ENCODE measurements at regions not wholly inside any gene's neighbourhood (a gene's known extent, or its start where the extent isn't known, plus 50 kb on each side); places are given as distances from the start of the nearest gene placed in this dataset.
"Not testable (repeated sequence)": the region's sequence is repeated elsewhere in the genome, so short reads cannot be mapped to it uniquely, and the experiment has no call there.

DNA sequence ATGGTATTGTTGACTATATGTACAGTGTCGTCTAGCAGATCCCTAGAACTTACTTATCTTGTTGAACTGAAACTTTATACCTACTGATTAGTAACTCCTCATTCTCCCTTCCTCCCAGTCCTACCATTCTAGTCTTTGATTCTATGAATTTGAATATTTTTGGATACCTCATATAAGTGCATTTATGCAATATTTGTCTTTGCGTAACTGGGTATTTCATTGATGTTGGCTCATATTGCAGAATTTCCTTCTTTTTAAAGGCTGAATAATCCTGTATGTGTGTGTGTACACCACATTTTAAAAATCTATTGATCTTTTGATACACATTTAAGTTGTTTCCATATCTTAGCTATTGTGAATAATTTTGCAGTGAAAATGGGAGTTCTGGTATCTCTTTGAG lies 119.9 kb downstream of the SOX4 start:
- H3K4me1 Mint-ChIP-seq (ENCODE audit: low read depth): no peaks in the 10 kb centered on the region
- H3K36me3 Mint-ChIP-seq (ENCODE audit: low read depth): no peaks in the 10 kb centered on the region
- no peak overlapping the region for H3K4me3 Mint-ChIP-seq
- ChIA-PET POLR2A (no interaction called here), CTCF (no interaction called here)
- ATAC-seq (no peak), DNase-seq (no peak)
- peaks cover 1% of the 10 kb centered on the region for H3K27me3 Mint-ChIP-seq (ENCODE audit: low read depth)
- no peak overlapping the region for H3K27ac Mint-ChIP-seq
- H3K9me3 Mint-ChIP-seq (ENCODE audit: insufficient read depth): no peaks in the 10 kb centered on the region

DNA sequence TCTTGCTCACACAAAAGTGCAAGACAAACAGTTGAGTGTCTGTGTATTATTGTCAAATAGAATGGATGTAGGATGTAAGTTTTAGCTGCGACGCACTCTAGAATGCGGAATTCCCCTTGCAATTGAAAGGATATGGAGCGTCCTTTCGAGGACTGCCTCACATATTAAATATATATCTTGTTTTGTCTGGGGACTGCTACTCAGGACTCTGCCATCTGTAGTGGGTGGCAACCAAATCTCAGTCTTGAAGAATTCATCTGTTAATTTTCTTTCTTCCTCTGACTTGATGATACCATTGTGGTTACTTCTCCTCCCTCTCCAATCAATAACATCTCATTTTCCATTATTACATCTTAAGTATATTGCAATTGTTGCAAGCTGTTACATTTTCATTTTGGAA lies 121.6 kb downstream of the SOX4 start:
- H3K9me3 Mint-ChIP-seq (ENCODE audit: insufficient read depth): no peaks in the 10 kb centered on the region
- DNase-seq (no peak), ATAC-seq (no peak)
- no peak overlapping the region for H3K27ac Mint-ChIP-seq
- ChIA-PET POLR2A (no interaction called here), CTCF (no interaction called here)
- no peaks in the 10 kb centered on the region for H3K36me3 Mint-ChIP-seq (ENCODE audit: low read depth)
- peaks cover 1% of the 10 kb centered on the region for H3K27me3 Mint-ChIP-seq (ENCODE audit: low read depth)
- H3K4me3 Mint-ChIP-seq: no peak overlapping the region
- H3K4me1 Mint-ChIP-seq (ENCODE audit: low read depth): no peaks in the 10 kb centered on the region

DNA sequence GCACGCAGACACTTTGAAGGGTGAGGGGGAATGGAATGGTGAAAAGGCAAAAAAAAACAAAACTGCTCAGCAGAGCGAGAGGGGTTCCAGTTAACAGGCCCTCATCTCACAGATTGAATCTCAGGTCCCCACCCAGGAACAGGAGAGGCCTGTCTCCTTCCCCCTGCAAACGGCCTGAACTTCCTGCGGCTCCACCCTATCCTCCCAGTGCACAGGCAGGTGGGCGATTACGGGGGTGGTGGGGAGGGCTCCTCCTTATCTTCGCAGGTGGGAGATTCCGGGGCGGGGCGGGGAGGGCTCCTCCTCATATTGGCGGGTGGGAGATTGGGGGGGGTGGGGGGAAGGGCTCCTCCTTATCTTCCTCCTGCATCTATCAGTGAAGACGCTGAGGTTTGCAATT lies 129.0 kb downstream of the SOX4 start:
- POLR2A ChIA-PET: no interaction called here
- no peaks in the 10 kb centered on the region for H3K36me3 Mint-ChIP-seq (ENCODE audit: low read depth)
- DNase-seq (no peak), ATAC-seq (no peak)
- H3K9me3 Mint-ChIP-seq (ENCODE audit: insufficient read depth): no peaks in the 10 kb centered on the region
- H3K4me3 Mint-ChIP-seq: no peak overlapping the region
- no peaks in the 10 kb centered on the region for H3K27me3 Mint-ChIP-seq (ENCODE audit: low read depth)
- H3K4me1 Mint-ChIP-seq (ENCODE audit: low read depth): peaks cover 5% of the 10 kb centered on the region
- H3K27ac Mint-ChIP-seq: no peak overlapping the region
- CTCF ChIA-PET: no interaction called here

DNA sequence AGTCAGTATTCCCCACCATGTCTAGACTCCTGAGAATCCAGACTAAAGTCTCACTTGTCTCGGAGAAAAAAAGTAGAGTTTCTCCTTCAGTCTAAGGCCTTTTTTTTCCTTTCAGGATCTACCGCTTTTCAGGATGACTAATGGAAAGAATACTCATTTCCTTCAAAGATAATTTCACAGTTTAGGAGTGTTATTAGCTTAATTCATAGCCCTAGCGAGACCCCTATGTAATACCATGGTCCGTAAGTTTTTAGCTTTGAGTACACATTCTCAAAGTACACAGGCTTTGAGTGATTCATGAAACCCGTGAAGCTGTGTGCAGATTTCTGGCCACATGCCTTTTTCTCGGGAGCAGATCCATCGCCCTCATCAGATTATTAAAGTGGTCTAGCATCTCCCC lies 133.1 kb downstream of the SOX4 start:
- no peaks in the 10 kb centered on the region for H3K9me3 Mint-ChIP-seq (ENCODE audit: insufficient read depth)
- POLR2A ChIA-PET: no interaction called here
- CTCF ChIA-PET: no interaction called here
- no peaks in the 10 kb centered on the region for H3K36me3 Mint-ChIP-seq (ENCODE audit: low read depth)
- no peak overlapping the region for H3K4me3 Mint-ChIP-seq
- no peak for ATAC-seq
- no peak overlapping the region for H3K27ac Mint-ChIP-seq
- H3K4me1 Mint-ChIP-seq (ENCODE audit: low read depth): peaks cover 5% of the 10 kb centered on the region
- DNase-seq: no peak
- H3K27me3 Mint-ChIP-seq (ENCODE audit: low read depth): no peaks in the 10 kb centered on the region

DNA sequence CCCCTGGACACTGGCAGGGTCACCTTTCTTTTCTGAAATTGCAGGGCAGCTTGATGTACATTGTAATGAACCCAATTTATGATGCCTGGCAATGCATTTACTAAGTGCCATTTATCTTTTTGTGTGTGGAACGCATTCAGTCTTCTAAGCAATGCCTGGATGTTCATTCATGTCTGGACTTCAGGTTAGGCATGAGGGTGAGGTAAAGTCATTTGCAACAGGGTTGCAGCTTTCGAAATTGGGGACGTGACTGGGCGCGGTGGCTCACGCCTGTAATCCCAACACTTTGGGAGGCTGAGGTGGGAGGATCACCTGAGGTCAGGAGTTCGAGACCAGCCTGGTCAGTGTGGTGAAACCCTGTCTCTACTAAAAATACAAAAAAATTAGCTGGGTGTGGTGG lies 134.6 kb downstream of the SOX4 start:
- ChIA-PET POLR2A (no interaction called here), CTCF (no interaction called here)
- no peak overlapping the region for H3K27ac Mint-ChIP-seq
- no peaks in the 10 kb centered on the region for H3K27me3 Mint-ChIP-seq (ENCODE audit: low read depth)
- H3K9me3 Mint-ChIP-seq (ENCODE audit: insufficient read depth): no peaks in the 10 kb centered on the region
- no peak for ATAC-seq
- no peak for DNase-seq
- no peak overlapping the region for H3K4me3 Mint-ChIP-seq
- no peaks in the 10 kb centered on the region for H3K4me1 Mint-ChIP-seq (ENCODE audit: low read depth)
- H3K36me3 Mint-ChIP-seq (ENCODE audit: low read depth): no peaks in the 10 kb centered on the region

DNA sequence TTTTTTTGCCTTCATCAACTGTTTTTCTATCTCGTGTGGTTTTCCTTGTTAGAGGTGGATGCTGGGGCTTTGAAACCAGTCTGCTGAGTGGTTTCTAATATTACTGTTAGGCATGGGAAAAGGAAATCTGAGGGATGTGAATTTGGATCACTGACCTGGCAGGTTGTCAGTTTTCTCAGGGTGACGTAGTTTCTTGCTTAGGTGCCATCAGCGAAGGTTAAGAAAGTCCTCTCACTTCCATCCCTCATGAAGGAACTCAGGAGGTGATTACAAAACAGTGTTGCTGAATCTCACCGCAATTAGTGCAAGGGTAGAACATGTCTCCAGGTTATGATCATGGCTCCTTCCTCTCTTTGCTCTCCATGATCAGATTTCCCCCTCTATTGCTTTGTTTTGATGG lies 135.9 kb downstream of the SOX4 start:
- ATAC-seq (no peak), DNase-seq (no peak)
- Mint-ChIP-seq H3K9me3 (ENCODE audit: insufficient read depth) (no peaks in the 10 kb centered on the region), H3K4me1 (ENCODE audit: low read depth) (peaks cover 2% of the 10 kb centered on the region), H3K27me3 (ENCODE audit: low read depth) (no peaks in the 10 kb centered on the region), H3K27ac (no peak overlapping the region), H3K4me3 (no peak overlapping the region), H3K36me3 (ENCODE audit: low read depth) (no peaks in the 10 kb centered on the region)
- POLR2A ChIA-PET: no interaction called here
- CTCF ChIA-PET: no interaction called here

DNA sequence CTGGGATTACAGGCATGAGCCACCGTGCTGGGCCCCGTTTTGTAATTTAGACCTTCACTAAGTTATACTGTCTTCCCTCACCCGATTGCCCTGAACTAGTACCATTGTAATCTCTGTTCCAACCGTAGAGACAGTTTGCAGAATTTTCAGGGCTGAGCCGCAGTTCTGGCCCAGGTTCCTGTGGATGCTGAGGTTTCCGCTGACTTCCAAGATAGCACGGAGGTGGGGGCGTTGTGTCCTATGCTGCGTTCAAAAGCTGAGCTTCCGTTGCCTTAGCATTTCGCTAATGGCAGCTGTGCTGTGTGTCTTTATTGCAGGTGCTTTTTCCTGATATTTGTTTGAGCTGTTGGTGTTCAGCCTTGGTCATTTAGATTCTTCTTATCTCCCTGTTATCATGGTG lies 137.0 kb downstream of the SOX4 start:
- H3K36me3 Mint-ChIP-seq (ENCODE audit: low read depth): no peaks in the 10 kb centered on the region
- no peaks in the 10 kb centered on the region for H3K27me3 Mint-ChIP-seq (ENCODE audit: low read depth)
- H3K9me3 Mint-ChIP-seq (ENCODE audit: insufficient read depth): no peaks in the 10 kb centered on the region
- no peak overlapping the region for H3K27ac Mint-ChIP-seq
- H3K4me3 Mint-ChIP-seq: no peak overlapping the region
- POLR2A ChIA-PET: no interaction called here
- ATAC-seq (no peak), DNase-seq (no peak)
- CTCF ChIA-PET: no interaction called here
- H3K4me1 Mint-ChIP-seq (ENCODE audit: low read depth): peaks cover 2% of the 10 kb centered on the region

DNA sequence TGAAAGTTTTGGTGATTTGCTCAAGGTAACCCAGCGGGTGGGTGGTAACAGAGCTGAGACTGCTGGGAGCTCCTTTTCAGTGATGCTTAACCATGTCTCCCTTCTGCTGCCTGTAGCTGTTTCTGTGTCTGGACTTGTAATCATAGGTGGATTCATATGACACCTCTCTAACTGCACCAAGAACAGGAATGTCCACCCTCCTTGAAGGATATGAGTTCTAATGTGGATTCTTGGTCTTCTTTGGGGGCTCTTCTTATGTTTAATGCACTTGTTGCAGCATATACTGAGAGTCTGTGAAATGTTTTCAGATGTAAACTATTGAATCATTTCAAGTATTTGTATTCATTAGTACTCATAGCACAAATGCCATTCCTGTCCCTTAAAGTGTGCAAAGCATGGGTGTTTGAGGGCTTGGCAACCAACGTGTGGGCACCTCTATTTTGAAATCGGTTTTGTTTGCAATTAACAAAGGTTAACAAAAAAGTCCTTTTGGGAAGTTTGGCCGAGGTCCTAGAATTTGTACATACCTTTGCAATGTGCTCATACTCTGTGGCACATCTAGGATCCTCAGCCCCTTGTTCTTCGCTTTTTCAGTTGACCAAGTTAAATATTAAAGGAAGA lies 138.0 kb downstream of the SOX4 start:
- Mint-ChIP-seq H3K27me3 (ENCODE audit: low read depth) (no peaks in the 10 kb centered on the region), H3K9me3 (ENCODE audit: insufficient read depth) (no peaks in the 10 kb centered on the region), H3K4me1 (ENCODE audit: low read depth) (peaks cover 2% of the 10 kb centered on the region), H3K36me3 (ENCODE audit: low read depth) (no peaks in the 10 kb centered on the region), H3K4me3 (no peak overlapping the region), H3K27ac (no peak overlapping the region)
- CTCF ChIA-PET: no interaction called here
- POLR2A ChIA-PET: no interaction called here
- no peak for ATAC-seq
- DNase-seq: no peak

DNA sequence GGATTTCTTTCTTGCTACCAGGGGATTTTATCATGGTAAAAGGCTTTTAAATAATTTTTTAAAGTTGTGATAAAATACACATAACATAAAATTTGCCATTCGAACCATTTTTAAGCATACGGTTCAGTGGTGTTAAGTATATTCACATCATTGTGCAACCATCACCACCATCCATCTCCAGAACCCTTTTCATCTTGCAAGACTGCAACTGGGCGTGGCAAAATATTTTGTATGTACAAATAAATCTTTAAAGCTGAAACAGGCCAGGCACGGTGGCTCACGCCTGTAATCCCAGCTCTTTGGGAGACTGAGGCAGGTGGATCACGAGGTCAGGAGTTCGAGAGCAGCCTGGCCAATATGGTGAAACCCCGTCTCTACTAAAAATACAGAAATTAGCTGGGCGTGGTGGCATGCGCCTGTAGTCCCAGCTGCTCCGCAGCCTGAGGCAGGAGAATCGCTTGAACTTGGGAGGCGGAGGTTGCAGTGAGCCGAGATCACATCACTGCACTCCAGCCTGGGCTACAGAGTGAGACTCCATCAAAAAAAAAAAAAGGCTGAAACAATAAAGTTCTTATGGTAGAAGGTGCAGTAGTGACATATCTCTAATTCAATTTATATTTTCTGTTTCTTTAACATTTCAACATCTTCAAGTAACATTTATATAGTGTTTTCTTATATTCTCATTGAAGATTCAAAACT lies 138.6 kb downstream of the SOX4 start:
- H3K36me3 Mint-ChIP-seq (ENCODE audit: low read depth); DNase-seq; H3K27me3 Mint-ChIP-seq (ENCODE audit: low read depth); H3K27ac Mint-ChIP-seq; H3K4me3 Mint-ChIP-seq; POLR2A ChIA-PET; CTCF ChIA-PET; H3K4me1 Mint-ChIP-seq (ENCODE audit: low read depth); H3K9me3 Mint-ChIP-seq (ENCODE audit: insufficient read depth); ATAC-seq: not testable (repeated sequence)

DNA sequence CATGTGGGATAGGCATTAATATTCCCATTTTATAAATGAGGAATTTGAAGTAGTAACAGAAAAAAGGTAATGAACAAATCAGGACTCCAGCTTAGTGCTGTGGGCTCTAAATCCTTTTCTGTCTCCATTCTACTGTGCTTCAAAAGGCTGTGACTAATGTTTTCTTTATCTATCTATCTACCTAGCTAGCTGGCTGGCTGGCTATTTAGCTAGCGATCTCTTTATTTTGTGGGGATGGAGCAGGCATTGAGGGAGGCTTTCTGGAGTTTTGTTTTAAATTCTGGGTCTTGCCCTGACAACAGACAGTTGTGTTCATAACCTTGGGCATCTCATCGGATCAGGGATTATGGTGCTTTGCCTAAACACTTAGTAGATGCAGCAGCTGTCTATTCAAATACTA lies 139.2 kb downstream of the SOX4 start:
- Mint-ChIP-seq H3K27me3 (ENCODE audit: low read depth) (no peaks in the 10 kb centered on the region), H3K4me3 (no peak overlapping the region), H3K4me1 (ENCODE audit: low read depth) (peaks cover 5% of the 10 kb centered on the region), H3K36me3 (ENCODE audit: low read depth) (no peaks in the 10 kb centered on the region), H3K9me3 (ENCODE audit: insufficient read depth) (no peaks in the 10 kb centered on the region), H3K27ac (no peak overlapping the region)
- ATAC-seq: no peak
- CTCF ChIA-PET: no interaction called here
- DNase-seq: no peak
- POLR2A ChIA-PET: no interaction called here

DNA sequence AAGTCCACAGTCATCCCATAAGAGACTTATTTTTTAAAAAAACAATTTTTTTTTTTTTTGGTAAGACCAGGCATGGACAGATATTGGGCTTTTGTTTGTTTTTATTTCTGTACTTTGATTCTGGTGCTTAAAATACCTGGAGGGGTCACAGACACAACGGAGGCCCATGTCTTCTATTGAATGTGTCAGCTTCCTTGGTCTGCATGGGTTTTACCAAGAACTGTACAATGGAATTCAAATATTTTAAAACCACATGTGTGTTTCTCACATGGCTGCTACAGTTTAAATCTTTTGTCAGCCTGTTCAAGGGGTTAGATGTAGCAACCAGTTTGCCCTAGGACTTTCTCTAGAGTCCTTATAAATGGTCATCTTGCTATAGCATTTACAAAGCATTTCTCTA lies 139.8 kb downstream of the SOX4 start:
- H3K4me3 Mint-ChIP-seq: no peak overlapping the region
- peaks cover 5% of the 10 kb centered on the region for H3K4me1 Mint-ChIP-seq (ENCODE audit: low read depth)
- H3K27ac Mint-ChIP-seq: no peak overlapping the region
- DNase-seq: no peak
- H3K36me3 Mint-ChIP-seq (ENCODE audit: low read depth): no peaks in the 10 kb centered on the region
- H3K27me3 Mint-ChIP-seq (ENCODE audit: low read depth): no peaks in the 10 kb centered on the region
- CTCF ChIA-PET: no interaction called here
- POLR2A ChIA-PET: interaction anchor here (0.6 kb wide), 1 partner anchor 15 kb away, joined by 3 read pairs; no protein-coding TSS in a partner anchor
- no peak for ATAC-seq
- H3K9me3 Mint-ChIP-seq (ENCODE audit: insufficient read depth): no peaks in the 10 kb centered on the region

DNA sequence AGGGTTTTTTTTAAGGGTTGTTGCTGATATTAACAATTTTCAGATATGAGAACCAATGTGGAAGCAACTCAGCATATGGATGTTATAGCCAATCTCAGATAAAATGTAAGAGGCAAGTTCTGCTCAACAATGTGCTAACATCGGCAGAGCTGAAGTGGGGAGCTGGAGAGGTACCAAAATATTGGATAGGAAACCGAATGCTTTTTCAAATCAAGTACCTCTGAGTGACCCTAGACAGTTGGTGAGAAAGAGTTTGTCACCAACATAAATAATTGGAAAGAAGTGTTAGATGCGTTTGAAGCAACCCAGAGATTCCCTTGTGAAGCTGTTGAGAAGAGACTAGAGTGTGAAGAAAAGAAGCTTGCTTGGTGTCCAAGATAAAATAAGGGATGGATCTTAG lies 140.7 kb downstream of the SOX4 start:
- no peak for ATAC-seq
- no peak for DNase-seq
- Mint-ChIP-seq H3K27ac (no peak overlapping the region), H3K4me1 (ENCODE audit: low read depth) (peaks cover 5% of the 10 kb centered on the region), H3K36me3 (ENCODE audit: low read depth) (no peaks in the 10 kb centered on the region), H3K4me3 (no peak overlapping the region), H3K9me3 (ENCODE audit: insufficient read depth) (no peaks in the 10 kb centered on the region), H3K27me3 (ENCODE audit: low read depth) (no peaks in the 10 kb centered on the region)
- ChIA-PET CTCF (no interaction called here), POLR2A (no interaction called here)

All from activated CD8-positive, alpha-beta T cell treated with anti-CD3 and anti-CD28 coated beads, Interleukin-2, amount 10 ng/mL, durations not matched to agents 7 days and 5 days (primary cell).